ENCODE measurements at regions not wholly inside any gene's neighbourhood (a gene's known extent, or its start where the extent isn't known, plus 50 kb on each side); places are given as distances from the start of the nearest gene placed in this dataset.

DNA sequence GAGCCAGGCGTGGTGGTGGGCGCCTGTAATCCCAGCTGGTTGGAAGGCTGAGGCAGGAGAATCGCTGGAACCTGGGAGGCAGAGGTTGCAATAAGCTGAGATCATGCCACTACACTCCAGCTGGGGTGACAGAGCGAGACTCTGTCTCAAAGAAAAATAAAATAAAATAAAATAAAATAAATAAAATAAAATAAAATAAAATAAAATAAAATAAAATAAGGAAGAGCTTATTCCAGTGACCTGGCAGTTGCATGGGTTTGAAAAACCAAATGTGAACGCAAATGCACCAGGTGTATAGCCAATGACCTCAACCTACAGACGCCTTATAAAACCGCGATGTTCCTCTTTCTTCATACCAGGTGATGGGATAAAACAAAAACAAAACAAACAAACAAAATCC is 995.7 kb downstream of the TYW1 start:
- TF ChIP-seq EZH2phosphoT487 (IDR thresholded peaks at IDR 0.05; ENCODE audit: insufficient read depth, low read depth), result no peak
- no peak for TF ChIP-seq EZH2 (IDR thresholded peaks at IDR 0.05; ENCODE audit: insufficient read depth, poor library complexity, severe bottlenecking)

Data from GM23248 (cell line).